ENCODE measurements at regions not wholly inside any gene's neighbourhood (a gene's known extent, or its start where the extent isn't known, plus 50 kb on each side); places are given as distances from the start of the nearest gene placed in this dataset.

- TF ChIP-seq POLR2AphosphoS5 (IDR thresholded peaks at IDR 0.05) = no peak
- WGBS, 2 donors = 89 to 91% methylated on average over 2 of the region's 2 CpGs
- H3K27ac ChIP-seq = peak overlapping the region in 3 of 4 donors; percentile 26 to 44 (median 40)
- no peak for DNase-seq
- peaks cover 0 to 11% (median 5%) of the 10 kb centered on the region in 4 donors for H3K4me1 ChIP-seq
- no peaks in the 10 kb centered on the region for H3K27me3 ChIP-seq
- intact Hi-C loops (cut with DNase I) = no loop called here
- no peak overlapping the region for H3K4me3 ChIP-seq
- no peaks in the 10 kb centered on the region for H3K9me3 ChIP-seq
- H3K36me3 ChIP-seq = no peaks in the 10 kb centered on the region
Observed at GRCh38 chr10:91022390-91022789, 101.5 kb upstream of the ANKRD1 start.

- TF ChIP-seq POLR2A (IDR thresholded peaks at IDR 0.05) (no peak), EP300 (IDR thresholded peaks at IDR 0.05) (no peak), POLR2AphosphoS5 (IDR thresholded peaks at IDR 0.05) (peak in 1 of 4 donors; percentile 25), CTCF (IDR thresholded peaks at IDR 0.05) (no peak)
- H3K27me3 ChIP-seq = no peaks in the 10 kb centered on the region
- WGBS, 2 donors = 56 to 77% methylated on average over 6 of the region's 6 CpGs
- intact Hi-C loops (cut with DNase I) = no loop called here
- no peaks in the 10 kb centered on the region for H3K36me3 ChIP-seq
- peak; percentile 66 for DNase-seq
- peak overlapping the region; percentile 6 to 44 (median 33) for H3K27ac ChIP-seq
- H3K9me3 ChIP-seq = no peaks in the 10 kb centered on the region
- H3K4me1 ChIP-seq = peaks cover 0 to 11% (median 5%) of the 10 kb centered on the region in 4 donors
- H3K4me3 ChIP-seq = no peak overlapping the region
Observed at GRCh38 chr10:91022924-91023699, 102.2 kb upstream of the ANKRD1 start.

- H3K36me3 ChIP-seq = no peaks in the 10 kb centered on the region
- intact Hi-C loops (cut with DNase I) = no loop called here
- no peaks in the 10 kb centered on the region for H3K9me3 ChIP-seq
- DNase-seq = no peak
- WGBS, 2 donors = 72 to 79% methylated on average over 7 of the region's 7 CpGs
- TF ChIP-seq POLR2AphosphoS5 (IDR thresholded peaks at IDR 0.05) = no peak
- TF ChIP-seq POLR2A (IDR thresholded peaks at IDR 0.05) = no peak
- no peak for TF ChIP-seq CTCF (IDR thresholded peaks at IDR 0.05)
- no peak for TF ChIP-seq EP300 (IDR thresholded peaks at IDR 0.05)
- no peaks in the 10 kb centered on the region for H3K27me3 ChIP-seq
- peaks cover 0 to 11% (median 5%) of the 10 kb centered on the region in 4 donors for H3K4me1 ChIP-seq
- no peak overlapping the region for H3K4me3 ChIP-seq
- peak overlapping the region in 3 of 4 donors; percentile 6 to 44 (median 26) for H3K27ac ChIP-seq
Observed at GRCh38 chr10:91023700-91024398, 103.0 kb upstream of the ANKRD1 start.

GRCh38 chr10:91024541-91024940 lies 103.7 kb upstream of the ANKRD1 start:
- peaks cover 0 to 11% (median 5%) of the 10 kb centered on the region in 4 donors for H3K4me1 ChIP-seq
- intact Hi-C loops (cut with DNase I) = no loop called here
- no peaks in the 10 kb centered on the region for H3K9me3 ChIP-seq
- DNase-seq = no peak
- WGBS, 2 donors = 77 to 79% methylated on average over 3 of the region's 3 CpGs
- TF ChIP-seq EP300 (IDR thresholded peaks at IDR 0.05) (no peak), POLR2AphosphoS5 (IDR thresholded peaks at IDR 0.05) (no peak), CTCF (IDR thresholded peaks at IDR 0.05) (no peak), POLR2A (IDR thresholded peaks at IDR 0.05) (no peak)
- H3K27ac ChIP-seq = peak overlapping the region in 2 of 4 donors; percentile 26 to 44
- H3K36me3 ChIP-seq = no peaks in the 10 kb centered on the region
- no peak overlapping the region for H3K4me3 ChIP-seq
- no peaks in the 10 kb centered on the region for H3K27me3 ChIP-seq

GRCh38 chr10:91032611-91033206 lies 111.8 kb upstream of the ANKRD1 start:
- intact Hi-C loops (cut with DNase I) = no loop called here
- no peak overlapping the region for H3K4me3 ChIP-seq
- DNase-seq = peak; percentile 76

More at GRCh38 chr10:91032611-91033206, 111.8 kb upstream of the ANKRD1 start:
- H3K9me3 ChIP-seq = no peaks in the 10 kb centered on the region
- no peaks in the 10 kb centered on the region for H3K27me3 ChIP-seq
- H3K4me1 ChIP-seq = peaks cover 0 to 8% (median 4%) of the 10 kb centered on the region in 4 donors
- H3K27ac ChIP-seq = no peak overlapping the region
- 68 to 82% methylated on average over 5 of the region's 5 CpGs for WGBS, 2 donors
- H3K36me3 ChIP-seq = no peaks in the 10 kb centered on the region
- TF ChIP-seq POLR2AphosphoS5 (IDR thresholded peaks at IDR 0.05) (peak in 1 of 4 donors; percentile 14), POLR2A (IDR thresholded peaks at IDR 0.05) (no peak), CTCF (IDR thresholded peaks at IDR 0.05) (no peak), EP300 (IDR thresholded peaks at IDR 0.05) (no peak)

Data from sigmoid colon (tissue), 6 donors.